ENCODE measurements at regions not wholly inside any gene's neighbourhood (a gene's known extent, or its start where the extent isn't known, plus 50 kb on each side); places are given as distances from the start of the nearest gene placed in this dataset.

GRCh38 chr11:116596346-116597260 lies 176.2 kb downstream of the BUD13 start:
- Histone ChIP-seq H3K27me3 (ENCODE audit: insufficient read depth, low read depth, low read length) (no peaks in the 10 kb centered on the region), H3K36me3 (ENCODE audit: insufficient read depth, low read length) (no peaks in the 10 kb centered on the region), H3K4me3 (ENCODE audit: low read length) (no peak overlapping the region), H2AFZ (ENCODE audit: low read depth, low read length) (no peak overlapping the region), H3K27ac (ENCODE audit: low read length) (no peak overlapping the region), H3K9me2 (ENCODE audit: insufficient read depth, low read length) (no peaks in the 10 kb centered on the region), H3K4me2 (ENCODE audit: low read length) (no peak overlapping the region), H3F3A (ENCODE audit: insufficient read depth, low read length, poor library complexity, severe bottlenecking) (no peaks in the 10 kb centered on the region), H4K20me1 (ENCODE audit: insufficient read depth) (no peaks in the 10 kb centered on the region), H3K9ac (ENCODE audit: low read length) (no peak overlapping the region), H3K79me2 (replicated peaks; ENCODE audit: insufficient read depth, low read length) (no peaks in the 10 kb centered on the region), H3K9me3 (ENCODE audit: low read length) (no peaks in the 10 kb centered on the region)
- TF ChIP-seq TAF1 (IDR thresholded peaks at IDR 0.05; ENCODE audit: low read depth) = no peak
- no peak for TF ChIP-seq RAD21 (conservative IDR thresholded peaks at IDR 0.05)
- no peak for TF ChIP-seq SMC3 (conservative IDR thresholded peaks at IDR 0.05; ENCODE audit: poor library complexity)
- TF ChIP-seq, protein P1, sequence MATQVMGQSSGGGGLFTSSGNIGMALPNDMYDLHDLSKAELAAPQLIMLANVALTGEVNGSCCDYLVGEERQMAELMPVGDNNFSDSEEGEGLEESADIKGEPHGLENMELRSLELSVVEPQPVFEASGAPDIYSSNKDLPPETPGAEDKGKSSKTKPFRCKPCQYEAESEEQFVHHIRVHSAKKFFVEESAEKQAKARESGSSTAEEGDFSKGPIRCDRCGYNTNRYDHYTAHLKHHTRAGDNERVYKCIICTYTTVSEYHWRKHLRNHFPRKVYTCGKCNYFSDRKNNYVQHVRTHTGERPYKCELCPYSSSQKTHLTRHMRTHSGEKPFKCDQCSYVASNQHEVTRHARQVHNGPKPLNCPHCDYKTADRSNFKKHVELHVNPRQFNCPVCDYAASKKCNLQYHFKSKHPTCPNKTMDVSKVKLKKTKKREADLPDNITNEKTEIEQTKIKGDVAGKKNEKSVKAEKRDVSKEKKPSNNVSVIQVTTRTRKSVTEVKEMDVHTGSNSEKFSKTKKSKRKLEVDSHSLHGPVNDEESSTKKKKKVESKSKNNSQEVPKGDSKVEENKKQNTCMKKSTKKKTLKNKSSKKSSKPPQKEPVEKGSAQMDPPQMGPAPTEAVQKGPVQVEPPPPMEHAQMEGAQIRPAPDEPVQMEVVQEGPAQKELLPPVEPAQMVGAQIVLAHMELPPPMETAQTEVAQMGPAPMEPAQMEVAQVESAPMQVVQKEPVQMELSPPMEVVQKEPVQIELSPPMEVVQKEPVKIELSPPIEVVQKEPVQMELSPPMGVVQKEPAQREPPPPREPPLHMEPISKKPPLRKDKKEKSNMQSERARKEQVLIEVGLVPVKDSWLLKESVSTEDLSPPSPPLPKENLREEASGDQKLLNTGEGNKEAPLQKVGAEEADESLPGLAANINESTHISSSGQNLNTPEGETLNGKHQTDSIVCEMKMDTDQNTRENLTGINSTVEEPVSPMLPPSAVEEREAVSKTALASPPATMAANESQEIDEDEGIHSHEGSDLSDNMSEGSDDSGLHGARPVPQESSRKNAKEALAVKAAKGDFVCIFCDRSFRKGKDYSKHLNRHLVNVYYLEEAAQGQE (IDR thresholded peaks at IDR 0.05; ENCODE audit: borderline replicate concordance) = no peak
- TF ChIP-seq EZH2 (IDR thresholded peaks at IDR 0.05; ENCODE audit: borderline replicate concordance, insufficient read depth, low read length, poor library complexity, severe bottlenecking) = no peak
- TF ChIP-seq EP300 (conservative IDR thresholded peaks at IDR 0.05; ENCODE audit: poor library complexity, severe bottlenecking) = no peak
- no peak for TF ChIP-seq MXI1 (conservative IDR thresholded peaks at IDR 0.05; ENCODE audit: poor library complexity, severe bottlenecking)
- no peak for TF ChIP-seq POLR2AphosphoS5 (IDR thresholded peaks at IDR 0.05)
- no peak for TF ChIP-seq CTCF (IDR thresholded peaks at IDR 0.05; ENCODE audit: poor library complexity, severe bottlenecking)

DNA sequence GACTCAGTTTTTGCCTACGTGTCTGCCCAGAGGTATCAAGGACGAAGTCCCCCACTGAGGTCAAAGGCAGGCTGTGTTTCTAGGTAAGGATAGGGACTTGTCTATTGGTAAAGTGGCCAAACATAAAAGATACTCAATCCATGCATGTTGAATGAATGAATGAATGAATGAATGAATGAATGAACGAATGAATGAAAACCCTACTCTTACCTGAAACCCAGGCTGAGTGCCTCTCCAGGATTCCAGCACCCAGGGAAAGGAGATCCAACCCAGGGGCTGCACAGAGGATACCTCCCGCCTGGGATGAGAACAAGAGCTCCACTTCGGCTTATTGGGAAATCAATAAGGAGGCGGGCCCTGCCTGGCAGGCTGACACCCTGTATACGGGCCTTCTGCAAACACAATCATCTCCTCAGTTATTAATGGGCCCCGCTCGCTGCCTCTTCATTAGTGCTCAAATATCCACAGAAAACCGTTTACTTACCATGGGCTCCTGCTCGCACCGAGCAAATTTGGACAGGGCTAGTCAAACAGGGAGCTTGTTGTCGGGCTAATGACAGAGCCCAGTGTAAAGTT lies 177.4 kb downstream of the BUD13 start:
- Histone ChIP-seq H2AFZ (ENCODE audit: low read depth, low read length) (no peak overlapping the region), H3K27me3 (ENCODE audit: insufficient read depth, low read depth, low read length) (no peaks in the 10 kb centered on the region), H3K9me3 (ENCODE audit: low read length) (no peaks in the 10 kb centered on the region), H3K27ac (ENCODE audit: low read length) (no peak overlapping the region), H3K4me2 (ENCODE audit: low read length) (no peak overlapping the region), H3F3A (ENCODE audit: insufficient read depth, low read length, poor library complexity, severe bottlenecking) (no peaks in the 10 kb centered on the region), H3K9me2 (ENCODE audit: insufficient read depth, low read length) (no peaks in the 10 kb centered on the region), H3K36me3 (ENCODE audit: insufficient read depth, low read length) (no peaks in the 10 kb centered on the region), H3K9ac (ENCODE audit: low read length) (no peak overlapping the region), H4K20me1 (ENCODE audit: insufficient read depth) (no peaks in the 10 kb centered on the region), H3K4me3 (ENCODE audit: low read length) (no peak overlapping the region), H3K79me2 (replicated peaks; ENCODE audit: insufficient read depth, low read length) (no peaks in the 10 kb centered on the region)
- TF ChIP-seq TAF1 (IDR thresholded peaks at IDR 0.05; ENCODE audit: low read depth) = no peak
- no peak for TF ChIP-seq EZH2 (IDR thresholded peaks at IDR 0.05; ENCODE audit: borderline replicate concordance, insufficient read depth, low read length, poor library complexity, severe bottlenecking)
- TF ChIP-seq POLR2AphosphoS5 (IDR thresholded peaks at IDR 0.05) = no peak
- TF ChIP-seq, protein P1 (IDR thresholded peaks at IDR 0.05; ENCODE audit: borderline replicate concordance) = no peak
- TF ChIP-seq SMC3 (conservative IDR thresholded peaks at IDR 0.05; ENCODE audit: poor library complexity) = no peak
- no peak for TF ChIP-seq CTCF (IDR thresholded peaks at IDR 0.05; ENCODE audit: poor library complexity, severe bottlenecking)
- TF ChIP-seq MXI1 (conservative IDR thresholded peaks at IDR 0.05; ENCODE audit: poor library complexity, severe bottlenecking) = no peak
- TF ChIP-seq EP300 (conservative IDR thresholded peaks at IDR 0.05; ENCODE audit: poor library complexity, severe bottlenecking) = no peak
- no peak for TF ChIP-seq RAD21 (conservative IDR thresholded peaks at IDR 0.05)

Data from neural cell (in vitro differentiated cells).